ENCODE measurements at regions not wholly inside any gene's neighbourhood (a gene's known extent, or its start where the extent isn't known, plus 50 kb on each side); places are given as distances from the start of the nearest gene placed in this dataset.

GRCh38 chr3:151567477-151567876 is 106.6 kb upstream of the IGSF10 start:
- TF ChIP-seq GFI1 (CRISPR knock-in tag; IDR thresholded peaks at IDR 0.05; ENCODE audit: borderline replicate concordance) (no peak), ZNF230 (CRISPR knock-in tag; IDR thresholded peaks at IDR 0.05) (no peak), ZFYVE20 (CRISPR knock-in tag; IDR thresholded peaks at IDR 0.05; ENCODE audit: borderline replicate concordance, low read depth) (no peak)
- TF ChIP-seq, protein P1, sequence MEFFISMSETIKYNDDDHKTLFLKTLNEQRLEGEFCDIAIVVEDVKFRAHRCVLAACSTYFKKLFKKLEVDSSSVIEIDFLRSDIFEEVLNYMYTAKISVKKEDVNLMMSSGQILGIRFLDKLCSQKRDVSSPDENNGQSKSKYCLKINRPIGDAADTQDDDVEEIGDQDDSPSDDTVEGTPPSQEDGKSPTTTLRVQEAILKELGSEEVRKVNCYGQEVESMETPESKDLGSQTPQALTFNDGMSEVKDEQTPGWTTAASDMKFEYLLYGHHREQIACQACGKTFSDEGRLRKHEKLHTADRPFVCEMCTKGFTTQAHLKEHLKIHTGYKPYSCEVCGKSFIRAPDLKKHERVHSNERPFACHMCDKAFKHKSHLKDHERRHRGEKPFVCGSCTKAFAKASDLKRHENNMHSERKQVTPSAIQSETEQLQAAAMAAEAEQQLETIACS (CRISPR knock-in tag; IDR thresholded peaks at IDR 0.05), result no peak
- ATAC-seq, result no peak
- POLR2A ChIA-PET, result no interaction called here
- Histone ChIP-seq H3K9me3 (ENCODE audit: low read length) (no peaks in the 10 kb centered on the region), H3K4me3 (replicated peaks in 1 of 3; ENCODE audit: insufficient read depth in 1 of 3, low read depth in 2 of 3, low read length in 3 of 3) (no peak overlapping the region), H3K4me1 (ENCODE audit: insufficient read depth, low read length) (no peaks in the 10 kb centered on the region), H2AFZ (ENCODE audit: low read length) (no peak overlapping the region), H3K27me3 (ENCODE audit: control insufficient read depth in 1 of 2, insufficient read depth in 2 of 2, low read length in 2 of 2) (no peaks in the 10 kb centered on the region), H4K20me1 (ENCODE audit: insufficient read depth, low read length) (no peaks in the 10 kb centered on the region), H3K9ac (ENCODE audit: insufficient read depth, low read depth, low read length) (no peak overlapping the region), H3K4me2 (ENCODE audit: low read depth, low read length) (no peak overlapping the region), H3K36me3 (replicated peaks in 1 of 2; ENCODE audit: control insufficient read depth in 1 of 2, insufficient read depth in 2 of 2, low read length in 2 of 2) (no peaks in the 10 kb centered on the region), H3K79me2 (ENCODE audit: insufficient read depth, low read length) (no peaks in the 10 kb centered on the region), H3K27ac (ENCODE audit: extremely low read length, insufficient read depth, low read length) (no peak overlapping the region)
- 0% methylated on average over 2 of the region's 2 CpGs for WGBS (ENCODE audit: low lambda C conversion rate)
- no TSS peak for BruUV-seq (replicated peaks)
- no peak for FAIRE-seq
- in situ Hi-C loops (cut with HindIII; ENCODE audit: extremely low pct_ligation_motif_present, low pct_unique_long_range_greater_than_20kb) (no loop called here), intact Hi-C loops (cut with micrococcal nuclease; ENCODE audit: unreplicated experiment) (no loop called here)
- DNase-seq (ENCODE audit: low spot score), result no peak
- CTCF ChIA-PET (ENCODE audit: low intra/inter-chr PET ratio, low total read pairs), result no interaction called here

DNA sequence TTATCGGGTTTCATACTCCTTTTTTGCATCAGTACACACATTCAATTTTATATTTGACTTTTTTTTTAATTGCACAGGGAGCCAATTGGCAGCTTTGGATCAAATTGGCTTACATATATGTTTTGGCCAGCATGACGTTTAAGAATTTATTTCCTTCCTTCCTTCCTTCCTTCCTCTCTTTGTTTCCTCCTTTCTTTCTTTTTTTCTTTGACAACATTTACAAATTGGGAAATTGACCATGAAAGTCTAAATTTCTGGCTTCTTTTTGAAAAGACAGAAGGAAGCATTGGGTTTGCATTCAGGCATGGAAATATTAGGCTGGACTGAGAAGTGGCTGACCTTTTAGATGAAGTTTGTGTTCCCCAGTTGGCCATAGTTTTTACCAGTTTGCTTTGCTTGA is 103.4 kb upstream of the IGSF10 start:
- CTCF ChIA-PET (ENCODE audit: low intra/inter-chr PET ratio, low total read pairs), result no interaction called here
- 4% methylated on average over 2 of the region's 2 CpGs for WGBS (ENCODE audit: low lambda C conversion rate)
- no peak for DNase-seq (ENCODE audit: low spot score)
- TF ChIP-seq, protein P2, sequence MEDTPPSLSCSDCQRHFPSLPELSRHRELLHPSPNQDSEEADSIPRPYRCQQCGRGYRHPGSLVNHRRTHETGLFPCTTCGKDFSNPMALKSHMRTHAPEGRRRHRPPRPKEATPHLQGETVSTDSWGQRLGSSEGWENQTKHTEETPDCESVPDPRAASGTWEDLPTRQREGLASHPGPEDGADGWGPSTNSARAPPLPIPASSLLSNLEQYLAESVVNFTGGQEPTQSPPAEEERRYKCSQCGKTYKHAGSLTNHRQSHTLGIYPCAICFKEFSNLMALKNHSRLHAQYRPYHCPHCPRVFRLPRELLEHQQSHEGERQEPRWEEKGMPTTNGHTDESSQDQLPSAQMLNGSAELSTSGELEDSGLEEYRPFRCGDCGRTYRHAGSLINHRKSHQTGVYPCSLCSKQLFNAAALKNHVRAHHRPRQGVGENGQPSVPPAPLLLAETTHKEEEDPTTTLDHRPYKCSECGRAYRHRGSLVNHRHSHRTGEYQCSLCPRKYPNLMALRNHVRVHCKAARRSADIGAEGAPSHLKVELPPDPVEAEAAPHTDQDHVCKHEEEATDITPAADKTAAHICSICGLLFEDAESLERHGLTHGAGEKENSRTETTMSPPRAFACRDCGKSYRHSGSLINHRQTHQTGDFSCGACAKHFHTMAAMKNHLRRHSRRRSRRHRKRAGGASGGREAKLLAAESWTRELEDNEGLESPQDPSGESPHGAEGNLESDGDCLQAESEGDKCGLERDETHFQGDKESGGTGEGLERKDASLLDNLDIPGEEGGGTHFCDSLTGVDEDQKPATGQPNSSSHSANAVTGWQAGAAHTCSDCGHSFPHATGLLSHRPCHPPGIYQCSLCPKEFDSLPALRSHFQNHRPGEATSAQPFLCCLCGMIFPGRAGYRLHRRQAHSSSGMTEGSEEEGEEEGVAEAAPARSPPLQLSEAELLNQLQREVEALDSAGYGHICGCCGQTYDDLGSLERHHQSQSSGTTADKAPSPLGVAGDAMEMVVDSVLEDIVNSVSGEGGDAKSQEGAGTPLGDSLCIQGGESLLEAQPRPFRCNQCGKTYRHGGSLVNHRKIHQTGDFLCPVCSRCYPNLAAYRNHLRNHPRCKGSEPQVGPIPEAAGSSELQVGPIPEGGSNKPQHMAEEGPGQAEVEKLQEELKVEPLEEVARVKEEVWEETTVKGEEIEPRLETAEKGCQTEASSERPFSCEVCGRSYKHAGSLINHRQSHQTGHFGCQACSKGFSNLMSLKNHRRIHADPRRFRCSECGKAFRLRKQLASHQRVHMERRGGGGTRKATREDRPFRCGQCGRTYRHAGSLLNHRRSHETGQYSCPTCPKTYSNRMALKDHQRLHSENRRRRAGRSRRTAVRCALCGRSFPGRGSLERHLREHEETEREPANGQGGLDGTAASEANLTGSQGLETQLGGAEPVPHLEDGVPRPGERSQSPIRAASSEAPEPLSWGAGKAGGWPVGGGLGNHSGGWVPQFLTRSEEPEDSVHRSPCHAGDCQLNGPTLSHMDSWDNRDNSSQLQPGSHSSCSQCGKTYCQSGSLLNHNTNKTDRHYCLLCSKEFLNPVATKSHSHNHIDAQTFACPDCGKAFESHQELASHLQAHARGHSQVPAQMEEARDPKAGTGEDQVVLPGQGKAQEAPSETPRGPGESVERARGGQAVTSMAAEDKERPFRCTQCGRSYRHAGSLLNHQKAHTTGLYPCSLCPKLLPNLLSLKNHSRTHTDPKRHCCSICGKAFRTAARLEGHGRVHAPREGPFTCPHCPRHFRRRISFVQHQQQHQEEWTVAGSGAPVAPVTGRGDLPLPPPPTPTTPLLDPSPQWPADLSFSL (CRISPR knock-in tag; IDR thresholded peaks at IDR 0.05), result no peak
- TF ChIP-seq HIVEP1 (CRISPR knock-in tag; IDR thresholded peaks at IDR 0.05), result no peak
- no peak for TF ChIP-seq PITX1 (CRISPR knock-in tag; IDR thresholded peaks at IDR 0.05)
- TF ChIP-seq, protein P3, sequence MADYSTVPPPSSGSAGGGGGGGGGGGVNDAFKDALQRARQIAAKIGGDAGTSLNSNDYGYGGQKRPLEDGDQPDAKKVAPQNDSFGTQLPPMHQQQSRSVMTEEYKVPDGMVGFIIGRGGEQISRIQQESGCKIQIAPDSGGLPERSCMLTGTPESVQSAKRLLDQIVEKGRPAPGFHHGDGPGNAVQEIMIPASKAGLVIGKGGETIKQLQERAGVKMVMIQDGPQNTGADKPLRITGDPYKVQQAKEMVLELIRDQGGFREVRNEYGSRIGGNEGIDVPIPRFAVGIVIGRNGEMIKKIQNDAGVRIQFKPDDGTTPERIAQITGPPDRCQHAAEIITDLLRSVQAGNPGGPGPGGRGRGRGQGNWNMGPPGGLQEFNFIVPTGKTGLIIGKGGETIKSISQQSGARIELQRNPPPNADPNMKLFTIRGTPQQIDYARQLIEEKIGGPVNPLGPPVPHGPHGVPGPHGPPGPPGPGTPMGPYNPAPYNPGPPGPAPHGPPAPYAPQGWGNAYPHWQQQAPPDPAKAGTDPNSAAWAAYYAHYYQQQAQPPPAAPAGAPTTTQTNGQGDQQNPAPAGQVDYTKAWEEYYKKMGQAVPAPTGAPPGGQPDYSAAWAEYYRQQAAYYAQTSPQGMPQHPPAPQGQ (CRISPR knock-in tag; IDR thresholded peaks at IDR 0.05; ENCODE audit: borderline replicate concordance), result no peak
- TF ChIP-seq ZNF768 (CRISPR knock-in tag; IDR thresholded peaks at IDR 0.05), result no peak
- no peak for TF ChIP-seq HDAC6 (IDR thresholded peaks at IDR 0.05; ENCODE audit: low read depth, low read length)

More for the DNA sequence above, 103.4 kb upstream of the IGSF10 start:
- no peak for ATAC-seq
- in situ Hi-C loops (cut with HindIII; ENCODE audit: extremely low pct_ligation_motif_present, low pct_unique_long_range_greater_than_20kb), result no loop called here
- intact Hi-C loops (cut with micrococcal nuclease; ENCODE audit: unreplicated experiment), result no loop called here
- Histone ChIP-seq H3K36me3 (replicated peaks in 1 of 2; ENCODE audit: control insufficient read depth in 1 of 2, insufficient read depth in 2 of 2, low read length in 2 of 2) (no peaks in the 10 kb centered on the region), H3K27ac (ENCODE audit: extremely low read length, insufficient read depth, low read length) (no peak overlapping the region), H3K4me2 (ENCODE audit: low read depth, low read length) (no peak overlapping the region), H3K4me1 (ENCODE audit: insufficient read depth, low read length) (no peaks in the 10 kb centered on the region), H3K4me3 (replicated peaks in 1 of 3; ENCODE audit: insufficient read depth in 1 of 3, low read depth in 2 of 3, low read length in 3 of 3) (no peak overlapping the region), H3K27me3 (ENCODE audit: control insufficient read depth in 1 of 2, insufficient read depth in 2 of 2, low read length in 2 of 2) (no peaks in the 10 kb centered on the region), H4K20me1 (ENCODE audit: insufficient read depth, low read length) (no peaks in the 10 kb centered on the region), H3K9ac (ENCODE audit: insufficient read depth, low read depth, low read length) (no peak overlapping the region), H3K9me3 (ENCODE audit: low read length) (no peaks in the 10 kb centered on the region), H2AFZ (ENCODE audit: low read length) (no peak overlapping the region), H3K79me2 (ENCODE audit: insufficient read depth, low read length) (no peaks in the 10 kb centered on the region)
- no TSS peak for BruUV-seq (replicated peaks)
- no peak for FAIRE-seq
- POLR2A ChIA-PET, result no interaction called here

All from HepG2 (cell line).